KMS-11 (cell line): ENCODE measurements at regions not wholly inside any gene's neighbourhood (a gene's known extent, or its start where the extent isn't known, plus 50 kb on each side); places are given as distances from the start of the nearest gene placed in this dataset.

Experiments used
- H2AFZ ChIP-seq: fragments of 200-600 bp; sonication (generic); 2 replicates; pipeline ENCODE4 v1.6.1; 2016; ENCODE audit warnings: antibody characterized with exemption, mixed run types, low read depth
- H3K27ac ChIP-seq: fragments of 200-600 bp; sonication (generic); 2 replicates; pipeline ENCODE4 v1.6.1; 2016; ENCODE audit warnings: mild to moderate bottlenecking, mixed run types
- H3K27me3 ChIP-seq: fragments of 200-600 bp; sonication (generic); 2 replicates; pipeline ENCODE4 v1.6.1; 2017; ENCODE audit warnings: mild to moderate bottlenecking, low read depth, mixed run types, moderate library complexity; ENCODE audit not compliant: insufficient read depth
- H3K36me3 ChIP-seq: fragments of 200-600 bp; sonication (generic); 2 replicates; pipeline ENCODE4 v1.6.1; 2017; ENCODE audit warnings: mild to moderate bottlenecking, mixed run types; ENCODE audit not compliant: insufficient read depth
- H3K4me1 ChIP-seq: fragments of 200-600 bp; sonication (generic); 2 replicates; pipeline ENCODE4 v1.6.1; 2016; ENCODE audit warnings: mild to moderate bottlenecking, low read depth, mixed run types; ENCODE audit not compliant: poor library complexity, severe bottlenecking
- H3K4me2 ChIP-seq: fragments of 200-600 bp; sonication (generic); 2 replicates; pipeline ENCODE4 v1.7.0; 2016; ENCODE audit warnings: mild to moderate bottlenecking, mixed run types
- H3K4me3 ChIP-seq: fragments of 200-600 bp; sonication (generic); IDR thresholded peaks from 2 replicates; pipeline ENCODE4 v1.6.1; 2017; ENCODE audit warnings: low read depth, low read length, mixed read lengths; ENCODE audit not compliant: insufficient read depth
- H3K79me2 ChIP-seq: fragments of 200-600 bp; sonication (generic); 2 replicates; pipeline ENCODE4 v1.6.1; 2016; ENCODE audit warnings: low read depth, mixed run types; ENCODE audit not compliant: insufficient read depth
- H3K9ac ChIP-seq: fragments of 200-600 bp; sonication (generic); 2 replicates; pipeline ENCODE4 v1.6.1; 2016; ENCODE audit warnings: mild to moderate bottlenecking, mixed run types
- H4K20me1 ChIP-seq: fragments of 200-600 bp; sonication (generic); 2 replicates; pipeline ENCODE4 v1.6.1; 2016; ENCODE audit warnings: mild to moderate bottlenecking, mixed run types; ENCODE audit not compliant: insufficient read depth
- TF ChIP-seq, protein P1 (sequence below): fragments of 200-600 bp; sonication (generic); conservative IDR thresholded peaks from 2 replicates; pipeline ENCODE4 v1.6.1; 2017; ENCODE audit warnings: low read depth, mild to moderate bottlenecking, antibody characterized with exemption, low read length, moderate library complexity, mixed read lengths

DNA sequence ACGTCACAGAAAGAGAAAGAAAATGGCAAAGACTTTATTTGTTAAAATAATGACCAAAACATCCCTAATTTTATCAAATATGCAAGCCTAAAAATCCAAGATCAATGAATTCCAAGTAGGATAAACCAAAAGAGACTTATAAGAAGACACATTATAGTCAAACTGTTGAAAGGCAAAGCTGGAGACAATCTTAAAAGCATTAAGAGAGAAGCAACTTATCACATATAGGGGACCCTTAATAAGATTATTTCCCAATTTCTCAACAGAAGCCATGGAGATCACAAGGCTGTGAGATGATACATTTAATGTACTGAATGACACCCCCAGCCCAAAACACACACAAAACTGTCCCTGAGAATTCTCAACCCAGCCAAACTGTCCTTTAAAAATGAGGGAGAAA, 228.7 kb downstream of the COG6 start:
- TF ChIP-seq, protein P1, sequence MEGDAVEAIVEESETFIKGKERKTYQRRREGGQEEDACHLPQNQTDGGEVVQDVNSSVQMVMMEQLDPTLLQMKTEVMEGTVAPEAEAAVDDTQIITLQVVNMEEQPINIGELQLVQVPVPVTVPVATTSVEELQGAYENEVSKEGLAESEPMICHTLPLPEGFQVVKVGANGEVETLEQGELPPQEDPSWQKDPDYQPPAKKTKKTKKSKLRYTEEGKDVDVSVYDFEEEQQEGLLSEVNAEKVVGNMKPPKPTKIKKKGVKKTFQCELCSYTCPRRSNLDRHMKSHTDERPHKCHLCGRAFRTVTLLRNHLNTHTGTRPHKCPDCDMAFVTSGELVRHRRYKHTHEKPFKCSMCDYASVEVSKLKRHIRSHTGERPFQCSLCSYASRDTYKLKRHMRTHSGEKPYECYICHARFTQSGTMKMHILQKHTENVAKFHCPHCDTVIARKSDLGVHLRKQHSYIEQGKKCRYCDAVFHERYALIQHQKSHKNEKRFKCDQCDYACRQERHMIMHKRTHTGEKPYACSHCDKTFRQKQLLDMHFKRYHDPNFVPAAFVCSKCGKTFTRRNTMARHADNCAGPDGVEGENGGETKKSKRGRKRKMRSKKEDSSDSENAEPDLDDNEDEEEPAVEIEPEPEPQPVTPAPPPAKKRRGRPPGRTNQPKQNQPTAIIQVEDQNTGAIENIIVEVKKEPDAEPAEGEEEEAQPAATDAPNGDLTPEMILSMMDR = no peak
- Histone ChIP-seq H3K4me2 (no peak overlapping the region), H3K27ac (no peak overlapping the region), H3K9ac (no peak overlapping the region), H2AFZ (no peak overlapping the region), H3K79me2 (no peaks in the 10 kb centered on the region), H3K27me3 (no peaks in the 10 kb centered on the region), H3K4me1 (no peaks in the 10 kb centered on the region), H3K4me3 (no peak overlapping the region), H3K36me3 (no peaks in the 10 kb centered on the region), H4K20me1 (no peaks in the 10 kb centered on the region)

DNA sequence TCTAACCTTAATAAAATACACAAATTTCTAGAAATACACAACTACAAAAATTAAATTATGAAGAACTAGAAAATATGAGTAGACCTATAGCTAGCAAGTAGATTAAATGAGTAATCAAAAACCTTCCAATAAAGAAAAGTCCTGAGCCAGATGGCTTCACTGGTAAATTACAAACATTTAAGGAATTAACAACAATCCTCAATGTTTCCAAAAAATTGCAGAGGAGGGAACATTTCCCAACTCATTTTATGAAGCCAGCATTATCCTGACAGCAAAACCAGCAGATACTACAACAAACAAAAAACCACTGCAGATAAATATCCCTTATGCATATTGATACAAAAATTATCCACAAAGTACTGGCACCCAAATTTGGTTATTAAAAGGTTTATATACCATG, 230.9 kb downstream of the COG6 start:
- no peak overlapping the region for H3K27ac ChIP-seq
- no peaks in the 10 kb centered on the region for H3K79me2 ChIP-seq
- no peak overlapping the region for H3K4me3 ChIP-seq
- TF ChIP-seq, protein P1 = no peak
- no peaks in the 10 kb centered on the region for H4K20me1 ChIP-seq
- H2AFZ ChIP-seq = no peak overlapping the region
- H3K27me3 ChIP-seq = no peaks in the 10 kb centered on the region
- no peak overlapping the region for H3K9ac ChIP-seq
- H3K36me3 ChIP-seq = no peaks in the 10 kb centered on the region
- H3K4me2 ChIP-seq = no peak overlapping the region
- no peaks in the 10 kb centered on the region for H3K4me1 ChIP-seq

DNA sequence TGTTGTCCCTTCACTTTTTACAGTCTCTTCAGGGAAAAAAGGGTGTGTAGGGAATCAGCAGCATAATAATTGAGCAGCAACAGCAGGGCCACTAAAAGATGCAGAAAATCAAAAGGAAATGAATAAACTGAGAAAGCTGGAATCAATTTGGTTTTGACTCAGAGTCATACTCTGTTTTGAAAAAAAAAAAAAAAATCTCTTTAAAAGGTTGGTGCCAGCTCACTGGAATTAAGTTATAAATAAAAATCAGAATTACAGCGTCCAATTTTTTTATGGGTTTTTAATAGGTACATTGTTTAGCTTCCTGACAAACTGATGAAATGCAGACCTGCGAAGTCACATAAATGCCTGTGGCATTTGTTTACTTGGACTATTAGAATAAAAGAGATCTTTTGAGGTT, 231.9 kb downstream of the COG6 start:
- Histone ChIP-seq H3K79me2 (no peaks in the 10 kb centered on the region), H3K4me1 (no peaks in the 10 kb centered on the region), H3K4me3 (no peak overlapping the region), H3K36me3 (no peaks in the 10 kb centered on the region), H2AFZ (no peak overlapping the region), H3K9ac (no peak overlapping the region), H3K4me2 (no peak overlapping the region), H4K20me1 (no peaks in the 10 kb centered on the region), H3K27ac (no peak overlapping the region), H3K27me3 (no peaks in the 10 kb centered on the region)
- TF ChIP-seq, protein P1 = no peak

DNA sequence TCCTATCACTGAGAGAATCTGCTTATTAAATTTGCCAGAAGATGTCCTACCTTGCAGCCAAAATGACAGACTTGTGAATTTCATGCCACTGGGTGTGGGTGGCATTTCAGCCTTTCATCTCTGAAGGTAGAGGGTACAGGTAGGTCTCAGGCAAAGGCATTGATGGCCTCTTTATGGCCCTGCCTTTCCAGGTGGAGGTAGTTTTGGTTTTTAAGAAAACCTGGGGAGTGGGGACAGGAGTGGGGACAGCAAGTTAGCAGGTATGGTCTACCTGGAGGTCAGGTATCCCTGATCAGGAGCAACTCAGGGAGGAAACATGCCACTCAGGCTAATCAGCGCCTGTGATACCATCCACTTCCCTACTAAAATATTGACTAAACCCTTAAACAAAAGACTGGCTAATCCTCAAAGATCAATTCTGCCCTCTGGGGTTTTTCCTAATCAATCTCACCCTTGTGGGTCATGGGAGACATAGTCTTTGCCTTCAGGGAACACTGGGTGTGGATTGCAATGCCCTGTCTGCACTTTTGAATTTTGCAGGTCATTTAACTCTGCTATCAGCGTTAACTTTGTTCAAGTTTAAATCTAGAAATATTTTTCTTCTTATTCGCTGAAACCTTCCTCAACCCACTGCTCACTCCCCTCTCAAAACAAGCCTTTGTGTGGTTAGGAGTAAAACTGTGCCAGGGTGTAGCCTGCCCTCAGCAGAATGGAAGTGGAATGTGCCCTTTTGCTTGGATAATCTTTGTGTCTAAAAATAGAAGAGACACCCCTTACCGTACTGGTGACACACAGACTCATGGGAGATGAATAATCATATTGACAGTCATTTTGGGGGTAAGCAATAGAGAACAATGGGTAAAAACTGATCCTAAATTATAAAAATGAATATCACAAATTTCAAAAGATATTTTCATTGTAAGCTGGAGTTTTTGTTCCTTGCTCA, 233.7 kb downstream of the COG6 start:
- Histone ChIP-seq H3K36me3 (no peaks in the 10 kb centered on the region), H2AFZ (no peak overlapping the region), H3K79me2 (no peaks in the 10 kb centered on the region), H4K20me1 (no peaks in the 10 kb centered on the region), H3K9ac (no peak overlapping the region), H3K4me3 (no peak overlapping the region), H3K4me2 (no peak overlapping the region), H3K27me3 (no peaks in the 10 kb centered on the region), H3K4me1 (no peaks in the 10 kb centered on the region), H3K27ac (no peak overlapping the region)
- TF ChIP-seq, protein P1 = no peak
